ENCODE measurements at regions not wholly inside any gene's neighbourhood (a gene's known extent, or its start where the extent isn't known, plus 50 kb on each side); places are given as distances from the start of the nearest gene placed in this dataset.

GRCh38 chr10:55441777-55442176 lies 640.7 kb upstream of the PCDH15 start:
- no peak for TF ChIP-seq CTCF (IDR thresholded peaks at IDR 0.05; ENCODE audit: unreplicated experiment)
- peaks cover 2% of the 10 kb centered on the region for H3K27me3 Mint-ChIP-seq
- H3K36me3 Mint-ChIP-seq (ENCODE audit: insufficient read depth): no peaks in the 10 kb centered on the region
- no peak for DNase-seq (ENCODE audit: low spot score, unreplicated experiment)
- H3K4me1 Mint-ChIP-seq (ENCODE audit: low read depth): no peaks in the 10 kb centered on the region
- H3K4me3 Mint-ChIP-seq (ENCODE audit: low read depth): no peak overlapping the region
- no peak overlapping the region for H3K27ac Mint-ChIP-seq
- no peaks in the 10 kb centered on the region for H3K9me3 Mint-ChIP-seq (ENCODE audit: low read depth)

DNA sequence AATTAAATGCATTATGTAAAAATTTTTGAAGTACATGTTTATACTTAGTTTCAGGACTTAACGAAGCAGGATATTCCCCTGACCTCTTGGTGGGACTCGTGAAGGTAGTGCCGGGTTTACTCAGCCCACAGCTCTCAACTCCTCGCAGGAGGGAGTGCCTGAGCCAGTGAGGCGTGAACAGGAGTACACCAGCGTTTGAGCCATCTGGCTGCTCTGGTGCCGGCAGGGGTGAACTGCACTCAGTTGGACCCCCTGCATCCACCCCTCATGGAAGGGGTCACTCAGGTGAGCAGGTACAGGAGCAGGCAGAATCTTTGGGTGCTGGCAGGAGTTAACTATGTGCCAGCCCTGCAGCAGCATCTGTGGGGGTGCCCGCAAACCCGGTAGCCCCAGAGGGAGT lies 625.1 kb upstream of the PCDH15 start:
- Mint-ChIP-seq H3K36me3 (ENCODE audit: insufficient read depth) (no peaks in the 10 kb centered on the region), H3K4me1 (ENCODE audit: low read depth) (no peaks in the 10 kb centered on the region), H3K27ac (no peak overlapping the region), H3K4me3 (ENCODE audit: low read depth) (no peak overlapping the region), H3K27me3 (peaks cover 18% of the 10 kb centered on the region), H3K9me3 (ENCODE audit: low read depth) (no peaks in the 10 kb centered on the region)
- DNase-seq (ENCODE audit: low spot score, unreplicated experiment): no peak
- no peak for TF ChIP-seq CTCF (IDR thresholded peaks at IDR 0.05; ENCODE audit: unreplicated experiment)

GRCh38 chr10:55410415-55410885 lies 609.4 kb upstream of the PCDH15 start:
- Mint-ChIP-seq H3K27me3 (no peaks in the 10 kb centered on the region), H3K36me3 (ENCODE audit: insufficient read depth) (no peaks in the 10 kb centered on the region), H3K9me3 (ENCODE audit: low read depth) (no peaks in the 10 kb centered on the region), H3K27ac (no peak overlapping the region), H3K4me3 (ENCODE audit: low read depth) (no peak overlapping the region), H3K4me1 (ENCODE audit: low read depth) (peaks cover 5% of the 10 kb centered on the region)
- DNase-seq (ENCODE audit: low spot score, unreplicated experiment): no peak
- no peak for TF ChIP-seq CTCF (IDR thresholded peaks at IDR 0.05; ENCODE audit: unreplicated experiment)

DNA sequence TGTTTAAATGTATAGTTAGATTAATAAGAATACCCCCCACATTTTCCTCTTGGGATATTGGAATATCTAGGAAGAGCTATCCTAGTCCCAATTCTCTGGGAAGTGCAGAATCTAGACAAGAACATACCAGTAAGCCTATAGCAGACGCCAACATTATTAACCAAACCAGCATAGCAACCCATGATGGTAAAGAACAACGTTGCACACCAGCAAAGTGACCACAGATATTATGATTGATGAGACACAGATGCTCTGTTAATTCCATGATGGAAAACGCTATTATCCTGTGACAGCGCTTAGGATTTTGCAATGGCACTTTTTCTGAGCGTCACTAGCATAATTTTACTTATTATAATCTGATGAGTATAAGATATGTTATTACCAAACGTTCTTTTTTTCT lies 603.1 kb upstream of the PCDH15 start:
- no peak overlapping the region for H3K27ac Mint-ChIP-seq
- H3K9me3 Mint-ChIP-seq (ENCODE audit: low read depth): no peaks in the 10 kb centered on the region
- H3K4me1 Mint-ChIP-seq (ENCODE audit: low read depth): peaks cover 3% of the 10 kb centered on the region
- H3K36me3 Mint-ChIP-seq (ENCODE audit: insufficient read depth): no peaks in the 10 kb centered on the region
- no peak overlapping the region for H3K4me3 Mint-ChIP-seq (ENCODE audit: low read depth)
- H3K27me3 Mint-ChIP-seq: no peaks in the 10 kb centered on the region
- no peak for DNase-seq (ENCODE audit: low spot score, unreplicated experiment)
- no peak for TF ChIP-seq CTCF (IDR thresholded peaks at IDR 0.05; ENCODE audit: unreplicated experiment)

- Mint-ChIP-seq H3K4me1 (ENCODE audit: low read depth) (peaks cover 3% of the 10 kb centered on the region), H3K9me3 (ENCODE audit: low read depth) (no peaks in the 10 kb centered on the region), H3K27me3 (no peaks in the 10 kb centered on the region), H3K27ac (no peak overlapping the region), H3K4me3 (ENCODE audit: low read depth) (no peak overlapping the region), H3K36me3 (ENCODE audit: insufficient read depth) (no peaks in the 10 kb centered on the region)
- no peak for TF ChIP-seq CTCF (IDR thresholded peaks at IDR 0.05; ENCODE audit: unreplicated experiment)
- DNase-seq (ENCODE audit: low spot score, unreplicated experiment): no peak
Measured at GRCh38 chr10:55400075-55400849, 599.2 kb upstream of the PCDH15 start.
